Tongue (tissue), 1 donor: ENCODE measurements at regions not wholly inside any gene's neighbourhood (a gene's known extent, or its start where the extent isn't known, plus 50 kb on each side); places are given as distances from the start of the nearest gene placed in this dataset.
"Not testable (repeated sequence)": the region's sequence is repeated elsewhere in the genome, so short reads cannot be mapped to it uniquely, and the experiment has no call there.

Source experiments
- DNase-seq: peaks from one replicate; pipeline ENCODE4 v3.0.0-alpha.2; 2015

- DNase-seq: no peak
Measured at GRCh38 chr3:87873136-87873535, 185.7 kb downstream of the CGGBP1 start.

- no peak for DNase-seq
Measured at GRCh38 chr3:87867001-87867400, 191.8 kb downstream of the CGGBP1 start.

- DNase-seq: no peak
Measured at GRCh38 chr3:87856126-87856525, 202.7 kb downstream of the CGGBP1 start.

- DNase-seq: no peak
Measured at GRCh38 chr3:87855616-87856015, 203.2 kb downstream of the CGGBP1 start.

- DNase-seq: no peak
Measured at GRCh38 chr3:87855211-87855610, 203.6 kb downstream of the CGGBP1 start.

GRCh38 chr3:87848003-87848402, 210.8 kb downstream of the CGGBP1 start:
- no peak for DNase-seq

GRCh38 chr3:87837076-87837475, 221.7 kb downstream of the CGGBP1 start:
- DNase-seq: no peak

- DNase-seq: no peak
Measured at GRCh38 chr3:87836026-87836425, 222.8 kb downstream of the CGGBP1 start.

- DNase-seq: no peak
Measured at GRCh38 chr3:87835236-87835635, 223.6 kb downstream of the CGGBP1 start.

- no peak for DNase-seq
Measured at GRCh38 chr3:87834327-87834726, 224.5 kb downstream of the CGGBP1 start.

GRCh38 chr3:87833039-87833377, 225.8 kb downstream of the CGGBP1 start:
- DNase-seq: no peak

GRCh38 chr3:87828046-87828445, 230.8 kb downstream of the CGGBP1 start:
- DNase-seq: no peak

GRCh38 chr3:87822563-87822962, 236.2 kb downstream of the CGGBP1 start:
- DNase-seq: no peak

- not testable (repeated sequence) for DNase-seq
Measured at GRCh38 chr3:87813503-87813902, 245.3 kb downstream of the CGGBP1 start.

GRCh38 chr3:87811953-87812352, 246.9 kb downstream of the CGGBP1 start:
- DNase-seq: no peak

GRCh38 chr3:87810452-87811016, 248.3 kb downstream of the CGGBP1 start:
- DNase-seq: no peak

GRCh38 chr3:87805670-87806069, 253.1 kb downstream of the CGGBP1 start:
- no peak for DNase-seq

- DNase-seq: no peak
Measured at GRCh38 chr3:87801409-87801808, 257.4 kb downstream of the CGGBP1 start.

- no peak for DNase-seq
Measured at GRCh38 chr3:87800516-87800915, 258.3 kb downstream of the CGGBP1 start.

- DNase-seq: no peak
Measured at GRCh38 chr3:87798567-87798947, 260.2 kb downstream of the CGGBP1 start.

- DNase-seq: no peak
Measured at GRCh38 chr3:87797872-87798566, 260.8 kb downstream of the CGGBP1 start.

- no peak for DNase-seq
Measured at GRCh38 chr3:87796843-87797185, 262.0 kb downstream of the CGGBP1 start.

- no peak for DNase-seq
Measured at GRCh38 chr3:87796137-87796842, 262.5 kb downstream of the CGGBP1 start.

GRCh38 chr3:87795701-87796100, 263.1 kb downstream of the CGGBP1 start:
- DNase-seq: no peak
